ENCODE measurements at regions not wholly inside any gene's neighbourhood (a gene's known extent, or its start where the extent isn't known, plus 50 kb on each side); places are given as distances from the start of the nearest gene placed in this dataset.

DNA sequence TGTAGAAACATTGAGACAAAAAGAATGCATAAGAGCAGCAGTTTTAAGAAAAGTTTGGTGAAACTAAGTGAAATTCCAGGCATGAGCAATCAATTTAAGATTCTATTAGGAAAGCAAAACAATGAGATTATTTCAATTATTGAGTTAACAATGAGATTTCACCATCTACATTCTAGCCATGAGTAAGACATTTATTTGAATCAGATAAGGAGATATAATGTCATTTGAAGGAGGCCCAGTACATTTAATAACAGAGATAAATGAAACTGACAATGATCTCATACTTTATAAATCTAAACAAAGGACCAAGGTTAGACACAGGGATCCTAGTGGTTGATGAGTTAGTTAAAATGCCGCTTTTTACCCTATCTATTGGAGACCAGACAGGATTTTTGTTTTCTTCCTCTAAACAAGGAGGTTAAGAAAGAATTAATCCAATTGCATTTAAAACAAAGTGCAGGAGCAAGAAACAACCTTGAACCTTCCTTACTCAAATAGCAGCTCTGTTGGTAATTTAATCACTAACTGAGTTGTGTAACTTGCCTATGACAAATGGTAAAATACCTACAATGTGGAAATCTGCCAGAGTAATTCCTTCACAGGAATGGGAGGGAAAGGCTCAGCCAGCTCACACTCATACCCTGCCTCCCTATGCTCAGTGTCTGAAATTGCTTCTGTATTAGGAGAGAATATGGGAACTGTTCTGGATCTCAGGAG lies 103.5 kb upstream of the NR3C1 start (continued):
- TF ChIP-seq, protein P1, sequence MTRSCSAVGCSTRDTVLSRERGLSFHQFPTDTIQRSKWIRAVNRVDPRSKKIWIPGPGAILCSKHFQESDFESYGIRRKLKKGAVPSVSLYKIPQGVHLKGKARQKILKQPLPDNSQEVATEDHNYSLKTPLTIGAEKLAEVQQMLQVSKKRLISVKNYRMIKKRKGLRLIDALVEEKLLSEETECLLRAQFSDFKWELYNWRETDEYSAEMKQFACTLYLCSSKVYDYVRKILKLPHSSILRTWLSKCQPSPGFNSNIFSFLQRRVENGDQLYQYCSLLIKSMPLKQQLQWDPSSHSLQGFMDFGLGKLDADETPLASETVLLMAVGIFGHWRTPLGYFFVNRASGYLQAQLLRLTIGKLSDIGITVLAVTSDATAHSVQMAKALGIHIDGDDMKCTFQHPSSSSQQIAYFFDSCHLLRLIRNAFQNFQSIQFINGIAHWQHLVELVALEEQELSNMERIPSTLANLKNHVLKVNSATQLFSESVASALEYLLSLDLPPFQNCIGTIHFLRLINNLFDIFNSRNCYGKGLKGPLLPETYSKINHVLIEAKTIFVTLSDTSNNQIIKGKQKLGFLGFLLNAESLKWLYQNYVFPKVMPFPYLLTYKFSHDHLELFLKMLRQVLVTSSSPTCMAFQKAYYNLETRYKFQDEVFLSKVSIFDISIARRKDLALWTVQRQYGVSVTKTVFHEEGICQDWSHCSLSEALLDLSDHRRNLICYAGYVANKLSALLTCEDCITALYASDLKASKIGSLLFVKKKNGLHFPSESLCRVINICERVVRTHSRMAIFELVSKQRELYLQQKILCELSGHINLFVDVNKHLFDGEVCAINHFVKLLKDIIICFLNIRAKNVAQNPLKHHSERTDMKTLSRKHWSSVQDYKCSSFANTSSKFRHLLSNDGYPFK (CRISPR knock-in tag; IDR thresholded peaks at IDR 0.05; ENCODE audit: borderline replicate concordance), result no peak
- TF ChIP-seq GFI1 (CRISPR knock-in tag; IDR thresholded peaks at IDR 0.05; ENCODE audit: borderline replicate concordance) (0 out of 2 replicates have a peak, but pooled peaks have one; percentile 34), ARNT (IDR thresholded peaks at IDR 0.05) (no peak), ZNF343 (CRISPR knock-in tag; IDR thresholded peaks at IDR 0.05) (no peak), MZF1 (CRISPR knock-in tag; IDR thresholded peaks at IDR 0.05; ENCODE audit: borderline replicate concordance) (no peak), RAD51 (IDR thresholded peaks at IDR 0.05; ENCODE audit: borderline replicate concordance) (no peak), ZSCAN29 (CRISPR knock-in tag; conservative IDR thresholded peaks at IDR 0.05) (no peak), ZNF775 (CRISPR knock-in tag; IDR thresholded peaks at IDR 0.05; ENCODE audit: borderline replicate concordance) (peak; percentile 80; the same call in 1 of the 2 replicates), SPEN (CRISPR knock-in tag; IDR thresholded peaks at IDR 0.05; ENCODE audit: low read depth) (0 out of 2 replicates have a peak, but pooled peaks have one; percentile 14), HNF1A (IDR thresholded peaks at IDR 0.05; ENCODE audit: low read depth) (peak; percentile 84), HNF1A (CRISPR knock-in tag; IDR thresholded peaks at IDR 0.05; ENCODE audit: borderline replicate concordance) (peak; percentile 90; the same call in 1 of the 2 replicates), SP4 (CRISPR knock-in tag; IDR thresholded peaks at IDR 0.05) (no peak), ZC3H4 (CRISPR knock-in tag; IDR thresholded peaks at IDR 0.05; ENCODE audit: borderline replicate concordance) (no peak)
- TF ChIP-seq, protein P2, sequence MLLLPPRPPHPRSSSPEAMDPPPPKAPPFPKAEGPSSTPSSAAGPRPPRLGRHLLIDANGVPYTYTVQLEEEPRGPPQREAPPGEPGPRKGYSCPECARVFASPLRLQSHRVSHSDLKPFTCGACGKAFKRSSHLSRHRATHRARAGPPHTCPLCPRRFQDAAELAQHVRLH (CRISPR knock-in tag; IDR thresholded peaks at IDR 0.05; ENCODE audit: borderline replicate concordance, low read depth), result no peak; the same call in 1 of the 2 replicates
- TF ChIP-seq, protein P3, sequence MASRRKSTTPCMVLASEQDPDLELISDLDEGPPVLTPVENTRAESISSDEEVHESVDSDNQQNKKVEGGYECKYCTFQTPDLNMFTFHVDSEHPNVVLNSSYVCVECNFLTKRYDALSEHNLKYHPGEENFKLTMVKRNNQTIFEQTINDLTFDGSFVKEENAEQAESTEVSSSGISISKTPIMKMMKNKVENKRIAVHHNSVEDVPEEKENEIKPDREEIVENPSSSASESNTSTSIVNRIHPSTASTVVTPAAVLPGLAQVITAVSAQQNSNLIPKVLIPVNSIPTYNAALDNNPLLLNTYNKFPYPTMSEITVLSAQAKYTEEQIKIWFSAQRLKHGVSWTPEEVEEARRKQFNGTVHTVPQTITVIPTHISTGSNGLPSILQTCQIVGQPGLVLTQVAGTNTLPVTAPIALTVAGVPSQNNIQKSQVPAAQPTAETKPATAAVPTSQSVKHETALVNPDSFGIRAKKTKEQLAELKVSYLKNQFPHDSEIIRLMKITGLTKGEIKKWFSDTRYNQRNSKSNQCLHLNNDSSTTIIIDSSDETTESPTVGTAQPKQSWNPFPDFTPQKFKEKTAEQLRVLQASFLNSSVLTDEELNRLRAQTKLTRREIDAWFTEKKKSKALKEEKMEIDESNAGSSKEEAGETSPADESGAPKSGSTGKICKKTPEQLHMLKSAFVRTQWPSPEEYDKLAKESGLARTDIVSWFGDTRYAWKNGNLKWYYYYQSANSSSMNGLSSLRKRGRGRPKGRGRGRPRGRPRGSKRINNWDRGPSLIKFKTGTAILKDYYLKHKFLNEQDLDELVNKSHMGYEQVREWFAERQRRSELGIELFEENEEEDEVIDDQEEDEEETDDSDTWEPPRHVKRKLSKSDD (CRISPR knock-in tag; IDR thresholded peaks at IDR 0.05; ENCODE audit: low read depth), result no peak
- TF ChIP-seq, protein P4, sequence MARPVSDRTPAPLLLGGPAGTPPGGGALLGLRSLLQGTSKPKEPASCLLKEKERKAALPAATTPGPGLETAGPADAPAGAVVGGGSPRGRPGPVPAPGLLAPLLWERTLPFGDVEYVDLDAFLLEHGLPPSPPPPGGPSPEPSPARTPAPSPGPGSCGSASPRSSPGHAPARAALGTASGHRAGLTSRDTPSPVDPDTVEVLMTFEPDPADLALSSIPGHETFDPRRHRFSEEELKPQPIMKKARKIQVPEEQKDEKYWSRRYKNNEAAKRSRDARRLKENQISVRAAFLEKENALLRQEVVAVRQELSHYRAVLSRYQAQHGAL (CRISPR knock-in tag; IDR thresholded peaks at IDR 0.05; ENCODE audit: not compliant biosample characterization), result no peak

Measured in HepG2 (cell line).